Hippocampal formation (tissue), 2 donors: ENCODE measurements at regions not wholly inside any gene's neighbourhood (a gene's known extent, or its start where the extent isn't known, plus 50 kb on each side); places are given as distances from the start of the nearest gene placed in this dataset.

Experiments used
- DNase-seq, 2 donors: peaks; one replicate each; lab custom pipeline; 2025; lab: John Stamatoyannopoulos, UW

GRCh38 chr9:81119591-81119990, 569.8 kb downstream of the TLE1 start:
- DNase-seq, result no peak

GRCh38 chr9:81118416-81118815, 570.9 kb downstream of the TLE1 start:
- DNase-seq, result no peak

- no peak for DNase-seq
These were observed 572.8 kb downstream of the TLE1 start for GRCh38 chr9:81116340-81117137.

- no peak for DNase-seq
These were observed 575.8 kb downstream of the TLE1 start for GRCh38 chr9:81113453-81114124.

GRCh38 chr9:81112627-81113452, 576.5 kb downstream of the TLE1 start:
- no peak for DNase-seq

GRCh38 chr9:81108821-81109220, 580.5 kb downstream of the TLE1 start:
- no peak for DNase-seq

GRCh38 chr9:81108391-81108790, 581.0 kb downstream of the TLE1 start:
- no peak for DNase-seq

GRCh38 chr9:81103597-81104471, 585.5 kb downstream of the TLE1 start:
- no peak for DNase-seq

- no peak for DNase-seq
These were observed 592.1 kb downstream of the TLE1 start for GRCh38 chr9:81097131-81097847.

- DNase-seq, result no peak
These were observed 592.7 kb downstream of the TLE1 start for GRCh38 chr9:81096625-81097024.

GRCh38 chr9:81092057-81092456, 597.3 kb downstream of the TLE1 start:
- DNase-seq, result no peak

- DNase-seq, result no peak
These were observed 601.0 kb downstream of the TLE1 start for GRCh38 chr9:81088341-81088740.

GRCh38 chr9:81086416-81086815, 602.9 kb downstream of the TLE1 start:
- DNase-seq, result no peak

GRCh38 chr9:81083854-81084512, 605.4 kb downstream of the TLE1 start:
- no peak for DNase-seq

GRCh38 chr9:81083067-81083466, 606.3 kb downstream of the TLE1 start:
- DNase-seq, result no peak

- no peak for DNase-seq
These were observed 607.1 kb downstream of the TLE1 start for GRCh38 chr9:81082221-81082620.

GRCh38 chr9:81080900-81081299, 608.4 kb downstream of the TLE1 start:
- no peak for DNase-seq

GRCh38 chr9:81080185-81080584, 609.2 kb downstream of the TLE1 start:
- DNase-seq, result no peak

- no peak for DNase-seq
These were observed 610.3 kb downstream of the TLE1 start for GRCh38 chr9:81079055-81079454.

- DNase-seq, result no peak
These were observed 610.8 kb downstream of the TLE1 start for GRCh38 chr9:81078555-81078954.
